Ureter (tissue), 1 donor: ENCODE measurements at regions not wholly inside any gene's neighbourhood (a gene's known extent, or its start where the extent isn't known, plus 50 kb on each side); places are given as distances from the start of the nearest gene placed in this dataset.

Source experiments
- DNase-seq: peaks from one replicate; pipeline ENCODE4 v3.0.0-alpha.2; 2020; ENCODE audit warnings: low spot score
- donor health status: DM: yes; HTN: yes; CAD: no.

DNA sequence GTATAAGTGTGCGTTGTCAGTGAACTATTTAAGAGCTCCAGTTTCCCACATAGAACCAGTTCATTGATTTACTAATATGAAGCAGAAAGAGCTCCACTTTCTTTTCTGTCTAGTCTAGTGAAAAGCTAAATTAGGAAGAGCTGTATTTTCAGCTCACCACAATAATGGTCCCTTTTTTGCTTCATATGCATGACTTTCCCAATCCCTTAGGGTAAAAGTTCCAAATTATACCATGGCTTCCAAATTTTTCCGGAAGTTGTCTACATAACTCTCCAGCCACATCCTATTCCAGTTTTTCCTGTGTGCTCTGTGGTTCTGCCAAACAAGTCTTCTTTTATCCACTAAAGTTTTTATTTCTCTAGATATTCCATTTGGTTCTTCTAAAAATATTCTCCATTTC lies 685.2 kb downstream of the REEP3 start:
- no peak for DNase-seq

DNA sequence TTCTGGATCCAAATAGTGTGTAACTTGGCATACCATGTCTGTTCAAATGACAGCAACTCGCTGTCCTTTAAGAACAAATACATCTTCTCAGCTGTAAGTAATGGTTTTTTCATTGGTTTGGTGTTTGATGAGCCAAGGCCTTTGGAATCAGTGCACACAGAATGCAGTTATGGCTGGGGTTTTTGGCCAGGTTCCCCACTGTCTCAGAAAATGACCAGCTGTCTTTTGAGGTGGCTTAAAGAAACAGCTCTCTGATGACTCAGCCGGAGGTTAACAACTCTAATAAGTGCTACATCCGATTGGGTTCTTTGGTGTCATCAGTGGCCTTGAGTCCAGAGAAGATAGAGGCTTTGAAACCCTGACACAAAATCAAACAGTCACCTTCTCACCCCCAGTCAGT lies 688.4 kb downstream of the REEP3 start:
- no peak for DNase-seq

DNA sequence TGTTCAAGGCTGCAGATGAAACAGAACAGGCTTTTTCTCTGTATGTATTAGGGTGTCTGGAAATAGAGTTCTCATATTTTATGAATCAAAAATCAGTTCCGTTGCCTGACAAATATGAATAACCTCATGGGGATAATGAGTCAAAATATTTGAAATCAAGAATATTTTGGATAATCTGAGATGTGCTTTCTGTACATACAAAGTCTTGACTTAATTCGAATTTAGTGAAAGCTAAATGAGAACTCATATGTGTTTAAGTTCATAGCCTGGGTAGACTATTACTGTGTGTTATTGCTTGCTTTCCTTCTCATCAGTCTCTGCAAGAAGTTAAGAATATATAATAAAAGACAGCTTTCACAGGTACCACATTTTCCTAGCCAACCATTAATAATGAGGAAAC lies 689.0 kb downstream of the REEP3 start:
- no peak for DNase-seq

DNA sequence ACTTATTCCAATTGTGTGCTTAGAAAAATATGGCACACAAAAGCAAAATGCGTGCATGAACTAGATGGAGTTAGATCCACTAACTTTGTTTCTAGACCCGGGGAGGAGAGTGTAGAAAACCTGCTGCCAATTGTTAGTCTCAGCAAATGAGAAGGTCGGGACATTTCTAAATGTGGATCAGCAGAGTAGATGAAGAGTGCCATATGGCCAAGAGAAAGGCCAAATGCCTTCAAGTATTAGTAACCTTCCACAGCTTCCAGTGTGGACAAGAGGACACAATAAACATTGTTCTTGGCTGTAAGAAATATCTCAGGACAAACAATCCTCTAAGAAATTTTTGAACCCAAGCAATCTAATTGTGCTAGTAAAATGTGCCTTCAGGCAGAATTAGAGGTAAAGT lies 690.3 kb downstream of the REEP3 start:
- DNase-seq, result no peak

DNA sequence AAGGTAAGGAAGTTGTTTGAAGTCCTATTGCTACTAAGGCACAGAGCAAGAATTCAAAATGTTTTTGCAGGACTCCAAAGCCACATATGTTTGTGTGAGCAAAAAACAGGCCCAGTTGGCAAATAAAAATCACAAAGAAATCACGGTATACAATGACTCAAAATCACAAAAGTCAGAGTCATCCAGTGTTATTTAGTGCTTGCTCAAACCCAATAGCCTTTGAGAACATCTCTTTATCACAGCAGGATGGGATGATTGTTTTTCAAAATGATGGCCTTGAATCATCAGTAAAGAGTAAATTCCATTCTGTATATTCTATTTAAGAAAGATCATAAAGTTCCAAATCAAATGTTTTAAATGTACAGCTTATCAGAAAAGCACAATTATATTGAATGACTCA lies 693.9 kb downstream of the REEP3 start:
- DNase-seq, result no peak

DNA sequence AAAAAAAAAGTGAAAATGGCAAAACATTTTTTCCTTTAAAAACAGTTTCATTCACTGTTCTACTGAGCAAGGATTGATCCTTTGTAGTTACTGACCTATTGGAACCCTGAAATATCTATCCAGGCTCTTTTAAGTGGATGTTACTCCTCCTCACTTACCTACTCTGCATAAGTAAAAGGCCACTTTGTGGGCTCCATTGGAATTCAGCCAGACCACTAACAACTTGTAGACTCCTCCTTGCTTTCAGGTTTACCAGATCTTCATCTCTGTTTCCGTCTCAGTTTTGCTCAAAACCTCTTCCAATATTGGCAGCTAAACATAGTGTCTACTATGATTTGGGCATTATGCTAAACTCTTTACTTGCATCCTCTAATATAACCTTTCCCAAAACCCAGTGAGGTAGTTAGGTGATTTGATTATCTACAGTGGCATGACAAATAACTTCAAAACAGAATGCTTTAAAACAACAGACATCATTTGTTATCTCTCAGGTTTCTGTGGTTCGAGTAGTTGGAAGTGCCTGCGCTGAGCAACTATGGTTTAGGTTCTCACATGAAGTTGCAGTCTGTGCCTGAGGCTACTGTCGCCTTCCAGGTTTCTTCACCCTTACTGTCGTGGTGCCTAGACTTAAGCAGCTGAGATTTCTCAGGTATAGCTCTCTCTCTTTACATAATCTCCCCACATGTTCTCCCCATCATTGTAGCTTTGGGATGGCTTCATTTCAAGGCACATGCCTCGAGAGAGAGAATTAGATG lies 698.2 kb downstream of the REEP3 start:
- DNase-seq, result no peak

DNA sequence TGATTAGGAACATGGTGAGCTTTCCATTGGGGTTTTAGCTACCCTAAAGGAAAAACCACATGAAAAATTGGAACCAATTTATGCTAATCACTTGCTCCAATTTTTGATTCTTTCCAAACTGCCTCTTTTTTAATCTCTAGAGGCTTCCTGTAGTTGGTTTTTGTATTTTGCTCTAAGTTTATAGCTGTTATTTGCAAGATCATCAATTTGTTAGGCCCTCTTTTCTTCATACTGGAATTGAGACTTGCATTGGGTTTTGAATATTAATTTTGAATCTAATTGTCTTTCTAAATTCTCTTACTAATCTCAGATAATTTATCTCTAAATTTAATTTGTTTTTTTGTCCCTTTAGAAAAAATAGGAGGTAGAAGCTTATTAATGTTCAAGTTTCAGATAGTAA lies 713.3 kb downstream of the REEP3 start:
- DNase-seq, result no peak

DNA sequence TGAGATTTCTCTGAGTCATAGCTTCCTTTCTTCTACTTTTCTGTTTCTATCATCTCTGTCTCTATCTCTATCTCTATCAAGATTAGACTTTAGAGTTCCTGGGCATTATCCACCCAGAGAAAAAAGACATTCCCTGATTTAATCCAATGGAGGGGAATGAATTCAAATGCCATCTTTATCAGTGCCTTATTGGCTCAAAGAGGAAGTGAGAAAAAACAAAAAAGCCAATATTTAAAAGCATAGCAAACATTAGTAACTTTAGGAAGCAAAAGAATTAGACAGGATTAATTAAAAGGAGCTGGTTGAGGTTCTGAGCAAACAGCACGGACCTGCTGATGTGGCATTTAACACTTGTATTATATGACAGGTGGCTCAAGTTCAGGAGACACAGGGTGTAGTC lies 736.5 kb downstream of the REEP3 start:
- no peak for DNase-seq

DNA sequence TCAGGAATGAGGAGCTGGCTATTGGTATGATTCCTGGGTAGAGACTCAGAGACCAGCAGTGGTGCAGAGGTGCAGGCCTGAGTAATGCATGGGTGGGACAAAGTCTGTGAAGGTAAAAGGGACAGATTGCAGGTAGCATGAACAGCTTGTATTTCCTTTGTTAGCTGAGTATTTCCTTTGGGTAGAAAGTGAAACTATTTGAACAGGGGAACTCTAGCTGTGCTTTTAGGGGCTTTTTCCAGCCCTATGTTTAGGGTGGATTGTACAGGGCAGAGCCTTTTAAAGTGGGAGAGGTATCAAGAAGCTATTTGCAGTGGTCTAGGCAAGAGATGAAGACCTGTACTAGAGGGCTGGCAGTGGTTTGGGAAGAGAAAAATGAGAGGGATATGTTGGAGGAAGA lies 739.9 kb downstream of the REEP3 start:
- DNase-seq, result no peak

DNA sequence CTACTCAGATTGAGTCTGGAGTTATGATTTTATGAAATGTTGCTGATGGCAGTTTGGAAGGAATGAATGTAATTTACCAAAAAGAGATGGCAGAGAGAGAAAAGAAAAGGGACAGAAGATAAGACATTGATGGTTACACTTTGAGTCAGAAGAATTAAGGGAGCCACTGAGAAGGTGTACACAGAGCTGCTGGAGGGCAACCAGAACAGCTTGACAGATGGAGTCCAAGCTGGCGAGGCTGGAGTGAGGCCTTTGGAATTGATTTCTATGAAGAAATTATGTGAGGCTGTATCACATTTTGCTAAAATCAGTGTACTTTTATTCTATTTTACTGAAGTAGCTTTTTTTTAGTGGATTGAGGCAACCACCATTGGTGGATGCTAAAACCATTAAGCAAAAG lies 740.5 kb downstream of the REEP3 start:
- DNase-seq, result no peak

DNA sequence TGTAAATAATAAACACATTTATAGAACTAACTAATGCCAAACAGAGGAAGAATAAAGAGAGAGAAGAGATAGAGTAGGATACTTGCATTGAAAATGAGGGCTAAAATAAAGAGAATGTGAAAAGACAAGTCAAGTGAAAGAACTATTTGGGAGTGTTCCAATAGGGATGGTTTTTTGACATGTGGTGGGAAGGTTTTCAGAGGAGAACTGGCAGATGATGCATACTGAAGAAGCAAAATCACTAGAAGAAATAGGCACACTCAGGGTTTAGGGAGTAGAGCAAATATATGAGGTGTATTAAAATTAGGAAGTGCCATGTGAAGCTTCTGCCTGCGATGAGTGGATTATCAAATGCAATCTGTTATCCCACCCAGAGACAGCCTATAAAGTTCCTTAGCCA lies 744.8 kb downstream of the REEP3 start:
- DNase-seq, result no peak

DNA sequence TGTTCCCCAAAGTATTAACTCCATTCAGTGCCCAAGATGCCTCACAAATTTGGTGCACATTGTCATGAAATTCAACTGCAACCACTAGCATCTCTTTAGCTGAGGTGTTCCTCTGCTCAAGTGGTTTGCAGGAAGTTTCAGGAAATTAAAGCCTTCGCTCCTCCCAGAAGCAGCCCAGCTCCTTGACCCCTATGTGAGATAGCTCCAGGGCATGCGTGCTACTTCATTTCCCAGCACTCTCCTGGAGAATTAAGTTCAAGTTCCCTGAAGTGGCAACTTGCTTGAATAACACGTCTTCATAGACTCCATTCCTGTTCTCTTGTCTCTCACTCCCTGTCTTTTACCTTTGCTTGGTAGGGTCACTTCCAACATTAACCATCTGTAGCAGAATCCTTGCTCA lies 750.3 kb downstream of the REEP3 start:
- no peak for DNase-seq

DNA sequence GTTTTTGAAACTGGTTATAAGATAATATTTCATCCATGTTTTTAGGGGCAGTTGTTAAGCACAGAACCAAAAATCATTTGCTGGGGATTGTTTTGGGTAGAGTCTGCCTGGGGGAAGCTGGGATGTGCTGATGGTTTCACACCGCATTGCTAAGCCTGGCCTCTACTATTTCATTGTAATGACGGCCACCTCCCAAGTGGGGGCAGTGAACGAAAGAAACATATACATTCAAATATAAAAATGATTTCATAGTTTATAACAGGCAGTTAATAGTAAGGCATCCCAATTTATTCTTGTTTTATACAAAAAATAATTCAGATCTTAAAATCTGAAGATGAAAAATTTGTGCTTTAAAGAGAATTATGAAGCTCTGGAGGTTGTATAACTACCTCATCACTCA lies 750.8 kb downstream of the REEP3 start:
- no peak for DNase-seq

DNA sequence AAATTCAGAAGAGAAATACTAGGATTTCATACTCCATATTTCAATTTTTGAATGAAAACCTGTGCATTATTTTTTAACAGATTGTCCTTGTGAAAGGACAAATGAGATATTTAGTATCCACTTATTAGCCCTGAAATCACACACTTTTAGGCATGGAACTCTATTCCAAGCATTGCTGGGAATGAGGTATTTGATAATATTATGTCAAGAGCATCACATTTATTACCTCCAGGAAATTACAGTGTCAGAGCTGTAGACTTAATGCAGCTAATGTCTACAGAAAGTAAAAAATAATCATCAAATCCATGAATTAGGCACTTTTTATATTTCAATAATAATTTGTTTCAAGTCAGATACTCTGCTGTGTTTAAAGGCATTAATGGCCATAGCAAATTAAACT lies 753.8 kb downstream of the REEP3 start:
- no peak for DNase-seq

DNA sequence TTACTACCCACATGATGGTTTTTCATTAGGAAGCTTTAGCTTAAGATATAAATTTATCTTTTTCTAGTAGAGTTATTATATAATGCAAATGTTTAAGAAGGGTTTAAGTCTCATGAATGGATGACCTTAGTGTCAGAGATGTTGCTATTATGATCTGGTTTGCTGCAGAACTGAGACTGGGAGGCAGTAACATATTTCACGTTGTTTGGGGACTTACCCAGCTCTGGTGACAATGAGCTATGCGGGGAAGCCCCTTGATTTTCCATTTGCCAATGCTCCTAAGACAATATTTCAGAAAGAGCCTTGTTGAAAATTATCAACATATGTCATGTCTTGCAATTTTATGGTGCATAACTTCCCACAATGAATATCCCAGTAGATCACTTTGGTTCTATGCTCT lies 754.6 kb downstream of the REEP3 start:
- DNase-seq, result no peak

DNA sequence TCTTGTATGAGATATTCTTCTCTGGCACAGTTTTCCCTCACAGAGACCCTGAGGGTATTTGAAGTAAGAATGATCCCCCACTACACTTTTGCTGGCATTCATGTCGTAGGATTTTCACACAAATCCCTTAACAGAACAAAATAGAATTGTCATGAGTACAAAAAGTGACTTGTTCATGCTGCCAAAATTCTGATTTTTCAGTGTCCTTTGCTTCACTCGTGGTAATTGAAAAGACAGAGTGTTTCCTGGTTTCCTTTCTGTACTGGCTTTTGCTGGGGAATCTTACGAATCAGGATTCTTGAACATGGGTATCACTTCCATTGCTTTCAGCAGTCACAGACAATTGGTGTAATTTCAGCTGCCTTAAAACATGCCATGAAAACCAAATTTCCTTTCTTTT lies 756.3 kb downstream of the REEP3 start:
- DNase-seq, result no peak

DNA sequence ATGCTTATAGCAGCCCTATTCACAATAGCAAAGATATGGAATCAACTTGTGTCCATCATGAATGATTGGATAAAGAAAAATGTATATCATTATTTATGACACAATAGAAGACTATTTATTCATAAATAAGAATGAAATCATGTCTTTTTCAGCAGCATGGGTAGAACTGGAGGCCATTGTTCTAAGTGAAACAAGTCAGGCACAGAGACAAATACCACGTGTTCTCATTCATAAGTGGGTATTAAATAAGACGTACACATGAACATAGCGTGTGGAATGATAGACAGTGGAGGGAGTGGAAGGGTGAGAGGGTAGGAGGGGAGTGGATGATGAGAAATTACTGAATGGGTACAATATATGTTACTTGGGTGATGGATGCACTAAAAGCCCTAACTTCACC lies 762.4 kb downstream of the REEP3 start:
- DNase-seq, result no peak

DNA sequence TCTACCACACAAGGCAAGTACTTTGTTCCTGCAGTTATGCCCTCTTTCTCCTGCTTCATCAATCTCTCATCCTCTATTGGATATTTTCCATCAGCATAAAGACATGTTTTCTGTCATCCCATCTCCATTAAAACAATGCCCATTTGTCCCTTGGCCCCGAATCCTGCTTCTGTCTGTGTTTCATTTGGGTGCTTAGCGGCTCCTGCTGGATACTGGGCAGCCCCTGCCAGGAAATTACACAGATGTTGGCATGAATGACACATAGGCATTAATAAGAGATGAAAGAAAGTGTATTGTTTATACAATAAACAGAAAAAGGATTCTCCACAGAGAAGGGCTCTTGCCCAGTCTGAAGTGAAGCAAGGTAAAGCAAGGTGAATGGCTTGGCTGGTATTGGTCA lies 765.3 kb downstream of the REEP3 start:
- DNase-seq, result no peak

DNA sequence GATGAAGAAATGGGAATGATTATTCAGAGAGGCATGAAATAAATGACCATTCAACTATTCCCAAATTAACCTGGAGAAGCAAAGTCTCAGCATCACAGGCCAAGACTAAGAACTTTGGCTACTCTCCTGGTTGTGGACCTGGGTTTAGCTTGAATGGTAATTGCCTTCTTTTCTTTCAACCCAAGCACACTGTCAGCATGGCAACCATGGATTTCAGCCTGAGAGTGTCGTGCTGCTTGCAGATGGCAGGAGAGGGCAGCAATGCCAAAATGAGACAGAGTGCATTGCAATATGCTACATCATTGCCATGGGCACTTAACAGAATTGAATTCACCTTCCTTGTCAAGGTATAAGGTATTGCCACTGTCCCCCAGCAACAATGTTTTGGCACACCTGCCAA lies 767.2 kb downstream of the REEP3 start:
- DNase-seq, result no peak

DNA sequence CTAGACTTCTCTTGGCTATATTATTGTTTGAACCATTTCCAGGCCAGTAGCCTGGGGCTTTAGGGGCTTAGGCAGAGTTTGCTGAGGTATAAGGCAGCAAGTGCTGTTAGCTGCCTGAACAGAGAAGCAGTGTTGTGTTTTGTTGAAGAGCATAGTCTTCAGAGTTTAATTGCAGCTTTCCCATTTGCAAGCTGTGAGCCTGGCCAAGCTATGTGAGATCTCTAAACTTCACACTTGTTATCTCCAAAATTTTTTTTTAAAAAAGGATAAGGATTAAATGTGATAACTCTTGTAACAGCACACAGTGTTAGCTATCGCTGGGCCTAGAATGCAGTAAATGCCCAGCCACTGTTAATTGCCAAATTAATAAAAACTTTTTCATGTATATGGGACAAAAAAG lies 782.4 kb downstream of the REEP3 start:
- no peak for DNase-seq

DNA sequence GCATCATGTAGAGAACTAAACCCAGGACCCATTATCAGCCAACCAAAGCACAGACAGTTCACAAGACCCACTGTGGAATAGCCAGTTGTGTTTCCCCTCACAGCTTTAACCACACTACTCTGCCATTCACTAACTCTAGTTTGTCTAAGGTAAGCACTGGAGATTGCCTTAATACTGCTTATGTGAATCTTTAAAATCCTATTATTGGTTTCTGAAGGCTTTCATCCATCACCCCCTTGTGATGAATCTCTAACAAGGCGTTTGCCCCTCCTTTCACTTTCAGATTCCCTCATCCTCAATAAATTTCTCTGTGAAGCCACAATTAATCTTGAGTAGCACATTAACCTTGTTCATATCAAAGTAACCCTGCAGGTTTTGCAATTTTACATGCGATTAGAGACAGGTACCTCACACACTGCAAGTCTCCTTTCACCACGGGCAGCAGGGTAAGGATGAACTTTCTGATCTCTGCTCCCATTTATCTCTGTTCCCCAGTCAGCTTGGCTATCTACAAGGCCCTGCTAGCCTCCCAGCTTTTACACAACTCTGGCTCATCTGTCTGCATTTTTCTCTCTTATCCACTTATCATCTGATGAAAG lies 785.6 kb downstream of the REEP3 start:
- DNase-seq, result no peak

DNA sequence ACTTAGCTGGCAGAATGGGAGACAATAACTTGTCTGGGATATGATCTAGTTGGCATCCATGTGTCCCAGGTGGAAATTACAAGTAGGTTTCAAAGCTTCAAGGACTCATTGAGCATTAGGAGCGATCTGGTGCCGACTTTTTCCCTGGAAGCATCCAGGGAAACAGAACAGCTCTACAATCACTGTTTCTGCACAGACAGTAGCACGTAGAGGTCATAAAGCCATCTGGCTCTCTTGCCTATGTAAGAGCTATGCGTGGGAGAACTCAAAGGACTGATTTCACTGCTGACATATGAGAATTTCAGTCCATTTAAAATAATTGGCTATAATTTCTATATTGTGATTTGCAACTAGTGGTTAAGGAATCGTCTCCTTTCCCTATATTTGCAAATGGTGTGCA lies 791.7 kb downstream of the REEP3 start:
- no peak for DNase-seq

DNA sequence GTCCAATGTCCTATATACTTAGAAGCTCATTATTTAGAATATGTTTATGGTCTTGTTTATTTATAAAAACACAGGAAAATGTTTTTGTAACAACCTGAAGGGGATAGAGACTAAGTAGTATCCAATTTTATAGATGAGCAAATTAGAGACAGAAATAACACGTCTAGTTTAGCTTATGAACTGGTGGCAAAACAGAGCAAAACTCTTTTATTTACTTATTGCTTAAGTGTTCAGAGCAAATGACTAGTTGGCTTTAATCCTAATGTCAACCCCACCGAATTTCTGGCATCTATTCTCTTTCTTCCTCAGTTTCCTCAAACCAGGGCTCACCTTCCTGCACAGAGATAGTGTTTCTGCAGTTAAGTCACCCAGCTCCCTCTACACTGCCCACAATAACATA lies 792.8 kb downstream of the REEP3 start:
- no peak for DNase-seq

DNA sequence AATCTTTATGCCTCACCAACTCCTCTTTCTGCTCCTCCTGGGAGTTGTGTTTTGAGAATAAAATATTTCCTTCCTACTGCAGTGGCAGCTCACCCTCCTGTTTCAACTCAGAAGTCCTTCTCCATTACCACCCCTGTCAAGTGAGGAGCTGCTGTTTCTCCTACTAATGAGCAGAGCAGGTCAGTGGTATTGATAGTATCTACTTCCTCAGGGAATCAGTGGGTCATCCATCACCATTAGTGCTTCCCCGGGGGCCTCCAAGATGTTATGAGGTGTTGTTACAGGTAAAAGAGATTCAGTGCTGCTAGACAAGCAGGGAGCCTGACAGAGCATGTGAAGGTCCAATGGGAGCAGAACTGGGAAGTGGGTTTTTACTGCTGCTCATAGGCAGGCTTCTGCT lies 795.2 kb downstream of the REEP3 start:
- DNase-seq, result no peak
